Vagina (tissue), 2 donors: ENCODE measurements at regions not wholly inside any gene's neighbourhood (a gene's known extent, or its start where the extent isn't known, plus 50 kb on each side); places are given as distances from the start of the nearest gene placed in this dataset.
"Not testable (repeated sequence)": the region's sequence is repeated elsewhere in the genome, so short reads cannot be mapped to it uniquely, and the experiment has no call there.

ENCODE experiments used
- DNase-seq, 2 donors: peaks; one replicate each; pipeline ENCODE4 v3.0.0-alpha.2; 2017; ENCODE audit errors: extremely low spot score in 2 of 2
- H3K27ac ChIP-seq: fragments of 200-600 bp; sonication (generic); one replicate; pipeline ENCODE4 v1.5.1; 2019
- H3K27me3 ChIP-seq: fragments of 200-600 bp; sonication (generic); one replicate; pipeline ENCODE4 v1.5.1; 2019
- H3K36me3 ChIP-seq, 2 donors: fragments of 200-600 bp; sonication (generic); one replicate each; pipeline ENCODE4 v1.5.1; 2017 to 2019
- H3K4me1 ChIP-seq: fragments of 200-600 bp; sonication (generic); one replicate; pipeline ENCODE4 v1.5.1; 2019
- H3K4me3 ChIP-seq, 2 donors: fragments of 200-600 bp; sonication (generic); 1 replicate in 1 of 2; 2 replicates in 1 of 2; pipeline ENCODE4 v1.5.1; 2016 to 2019
- H3K9me3 ChIP-seq: fragments of 200-600 bp; sonication (generic); one replicate; pipeline ENCODE4 v1.5.1; 2019
- CTCF ChIP-seq, 3 experiments: fragments of 450-650 bp in 2 of 3; fragments of 200-600 bp in 1 of 3; sonication (generic) in 1 of 3; IDR thresholded peaks; one replicate each; pipeline ENCODE4 v1.5.1; 2017 to 2019; ENCODE audit warnings: antibody characterized with exemption in 3 of 3, mild to moderate bottlenecking in 2 of 3, moderate library complexity in 2 of 3
- POLR2A ChIP-seq, 2 donors: fragments of 450-650 bp; IDR thresholded peaks; one replicate each; pipeline ENCODE4 v1.6.1; 2017; ENCODE audit warnings: antibody characterized with exemption in 2 of 2, mild to moderate bottlenecking in 2 of 2, moderate library complexity in 2 of 2
- POLR2AphosphoS5 ChIP-seq, 2 donors: sonication (generic); formaldehyde crosslinking; IDR thresholded peaks; one replicate each; pipeline ENCODE4 v1.9.0; 2017; ENCODE audit warnings: antibody characterized with exemption in 2 of 2, mild to moderate bottlenecking in 2 of 2, low read depth in 1 of 2; ENCODE audit not compliant: insufficient read depth in 1 of 2
- intact Hi-C: fragments of 100-400 bp; cut with DNase I; formaldehyde crosslinking; loops from one replicate; pipeline ENCODE4 v1.15.1; 2023

DNA sequence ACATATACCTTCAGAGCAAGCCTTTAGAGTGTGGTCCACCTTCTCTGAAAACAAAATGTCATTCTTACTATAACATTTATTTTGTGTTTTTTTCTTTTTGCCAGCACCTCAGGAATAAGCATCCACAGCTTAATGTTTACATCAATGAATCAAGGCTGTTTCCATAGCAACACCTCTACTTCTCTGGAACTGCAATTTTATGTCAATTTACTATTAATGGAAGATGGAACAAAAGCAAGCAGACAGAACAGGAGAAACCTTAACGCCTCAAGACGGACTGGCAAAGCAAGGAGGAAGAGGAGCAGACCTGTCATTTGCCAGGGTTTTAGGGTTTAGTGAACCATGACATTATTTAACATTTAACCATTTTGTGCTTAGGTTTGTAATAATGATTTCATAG is 63.1 kb downstream of the PRR15 start:
- H3K9me3 ChIP-seq, result no peaks in the 10 kb centered on the region
- no peak overlapping the region for H3K27ac ChIP-seq
- DNase-seq, result no peak
- TF ChIP-seq POLR2A (IDR thresholded peaks at IDR 0.05) (no peak), POLR2AphosphoS5 (IDR thresholded peaks at IDR 0.05; ENCODE audit: insufficient read depth in 1 of 2, low read depth in 1 of 2) (no peak), CTCF (IDR thresholded peaks at IDR 0.05) (no peak)
- no peaks in the 10 kb centered on the region for H3K27me3 ChIP-seq
- no peak overlapping the region for H3K4me3 ChIP-seq
- H3K36me3 ChIP-seq, result no peaks in the 10 kb centered on the region
- H3K4me1 ChIP-seq, result no peaks in the 10 kb centered on the region
- intact Hi-C loops, result no loop called here

DNA sequence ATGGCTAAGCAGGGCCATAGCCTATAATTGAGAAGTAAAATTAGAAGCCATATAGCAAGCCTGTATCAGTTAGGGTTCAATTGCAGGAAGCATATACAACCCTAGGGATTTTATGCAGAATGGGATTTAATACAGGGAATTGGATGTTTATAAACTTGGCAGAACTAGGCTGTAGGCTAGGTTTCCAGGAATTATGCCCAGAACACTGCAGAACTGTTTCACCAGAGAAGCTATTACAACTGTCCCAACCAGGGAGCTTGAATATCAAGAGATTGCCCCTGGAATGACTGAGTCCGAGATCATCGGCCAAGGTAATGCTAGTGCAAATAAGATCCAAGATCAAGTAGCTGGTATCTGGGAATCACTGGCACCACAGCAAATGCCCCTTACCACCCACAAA is 64.0 kb downstream of the PRR15 start:
- TF ChIP-seq POLR2AphosphoS5 (IDR thresholded peaks at IDR 0.05; ENCODE audit: insufficient read depth in 1 of 2, low read depth in 1 of 2) (no peak), CTCF (IDR thresholded peaks at IDR 0.05) (no peak), POLR2A (IDR thresholded peaks at IDR 0.05) (no peak)
- H3K27ac ChIP-seq, result no peak overlapping the region
- no peak overlapping the region for H3K4me3 ChIP-seq
- intact Hi-C loops, result no loop called here
- no peaks in the 10 kb centered on the region for H3K4me1 ChIP-seq
- no peaks in the 10 kb centered on the region for H3K36me3 ChIP-seq
- H3K27me3 ChIP-seq, result no peaks in the 10 kb centered on the region
- no peaks in the 10 kb centered on the region for H3K9me3 ChIP-seq
- DNase-seq, result no peak

- TF ChIP-seq POLR2AphosphoS5 (IDR thresholded peaks at IDR 0.05; ENCODE audit: insufficient read depth in 1 of 2, low read depth in 1 of 2) (no peak), CTCF (IDR thresholded peaks at IDR 0.05) (no peak), POLR2A (IDR thresholded peaks at IDR 0.05) (no peak)
- Histone ChIP-seq H3K36me3 (no peaks in the 10 kb centered on the region), H3K4me3 (no peak overlapping the region), H3K4me1 (no peaks in the 10 kb centered on the region), H3K27me3 (no peaks in the 10 kb centered on the region), H3K27ac (no peak overlapping the region), H3K9me3 (no peaks in the 10 kb centered on the region)
- no peak for DNase-seq
- intact Hi-C loops, result no loop called here
Measured at GRCh38 chr7:29629507-29629906, 65.9 kb downstream of the PRR15 start.

GRCh38 chr7:29635067-29636008 is 71.7 kb downstream of the PRR15 start:
- H3K36me3 ChIP-seq, H3K27ac ChIP-seq, DNase-seq, H3K4me3 ChIP-seq, H3K9me3 ChIP-seq, H3K4me1 ChIP-seq, H3K27me3 ChIP-seq, intact Hi-C loops: not testable (repeated sequence)
- peak in 1 of 3 experiments; percentile 29 for TF ChIP-seq CTCF (IDR thresholded peaks at IDR 0.05)

GRCh38 chr7:29636009-29636351 is 72.3 kb downstream of the PRR15 start:
- intact Hi-C loops, result no loop called here
- Histone ChIP-seq H3K9me3 (no peaks in the 10 kb centered on the region), H3K36me3 (no peaks in the 10 kb centered on the region)

More at GRCh38 chr7:29636009-29636351, 72.3 kb downstream of the PRR15 start:
- no peak for DNase-seq
- Histone ChIP-seq H3K4me3 (no peak overlapping the region), H3K4me1 (peaks cover 7% of the 10 kb centered on the region), H3K27me3 (no peaks in the 10 kb centered on the region), H3K27ac (no peak overlapping the region)
- no peak for TF ChIP-seq POLR2A (IDR thresholded peaks at IDR 0.05)
- TF ChIP-seq POLR2AphosphoS5 (IDR thresholded peaks at IDR 0.05; ENCODE audit: insufficient read depth in 1 of 2, low read depth in 1 of 2), result no peak
- no peak for TF ChIP-seq CTCF (IDR thresholded peaks at IDR 0.05)
